ENCODE measurements at regions not wholly inside any gene's neighbourhood (a gene's known extent, or its start where the extent isn't known, plus 50 kb on each side); places are given as distances from the start of the nearest gene placed in this dataset.

DNA sequence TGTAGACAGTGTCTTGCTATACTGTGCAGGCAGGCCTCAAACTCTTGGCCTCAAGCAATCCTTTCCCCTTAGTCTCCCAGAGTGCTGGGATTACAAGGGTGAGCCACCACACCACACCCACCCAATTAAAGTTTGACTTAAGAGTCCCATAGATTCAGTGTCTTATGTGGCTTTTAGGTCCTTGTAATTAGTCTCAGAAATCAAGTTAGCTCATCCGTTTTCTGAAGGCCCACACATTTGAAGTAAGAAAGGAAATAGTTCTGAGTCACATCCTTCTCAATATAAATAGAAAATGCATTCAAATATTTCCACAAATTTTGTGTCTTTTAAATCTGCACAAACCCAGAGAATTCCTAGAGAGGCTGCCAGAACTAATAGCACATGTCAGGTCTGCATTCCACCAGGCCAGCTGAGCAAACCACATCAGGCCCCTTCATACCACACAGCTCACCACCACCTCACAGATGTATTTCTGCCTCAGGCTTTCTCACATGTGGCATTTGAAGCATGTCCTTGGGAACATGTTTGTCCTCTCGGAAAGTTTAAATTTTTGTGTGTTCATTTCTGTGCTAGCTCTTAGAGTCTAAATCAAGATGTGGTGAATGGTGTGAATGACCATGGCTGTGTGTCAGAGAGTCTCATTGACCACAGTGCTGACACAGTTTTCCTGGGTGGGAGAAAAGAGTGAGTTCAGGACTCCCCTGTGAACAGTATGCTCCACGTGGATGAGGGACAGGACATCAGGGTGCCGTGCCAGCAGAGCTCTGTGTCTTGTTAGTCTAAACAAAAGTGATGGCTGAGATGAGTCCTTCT is 148.4 kb upstream of the USP9Y start:
- ATAC-seq: no peak
- no peak for DNase-seq (ENCODE audit: low spot score)

DNA sequence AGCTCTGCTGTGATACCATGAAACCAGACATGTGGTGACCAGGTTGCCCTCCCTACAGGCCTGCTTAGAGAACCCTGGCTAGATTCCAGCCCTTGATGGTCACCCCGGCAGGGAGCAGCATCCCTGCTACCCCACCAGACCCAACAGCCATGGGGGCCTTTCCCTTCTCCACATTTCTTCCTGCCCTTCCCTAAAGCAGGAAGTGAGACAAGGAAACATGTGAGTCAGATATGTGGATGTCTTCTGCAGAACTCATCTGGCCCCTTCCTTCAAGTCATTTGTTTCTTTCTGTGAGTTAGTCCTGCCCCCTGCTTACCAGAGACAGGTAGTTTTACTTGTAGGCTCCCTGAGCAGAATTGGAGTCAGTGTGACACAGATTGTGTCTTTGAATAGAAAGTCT is 147.1 kb upstream of the USP9Y start:
- no peak for ATAC-seq
- DNase-seq (ENCODE audit: low spot score): no peak

DNA sequence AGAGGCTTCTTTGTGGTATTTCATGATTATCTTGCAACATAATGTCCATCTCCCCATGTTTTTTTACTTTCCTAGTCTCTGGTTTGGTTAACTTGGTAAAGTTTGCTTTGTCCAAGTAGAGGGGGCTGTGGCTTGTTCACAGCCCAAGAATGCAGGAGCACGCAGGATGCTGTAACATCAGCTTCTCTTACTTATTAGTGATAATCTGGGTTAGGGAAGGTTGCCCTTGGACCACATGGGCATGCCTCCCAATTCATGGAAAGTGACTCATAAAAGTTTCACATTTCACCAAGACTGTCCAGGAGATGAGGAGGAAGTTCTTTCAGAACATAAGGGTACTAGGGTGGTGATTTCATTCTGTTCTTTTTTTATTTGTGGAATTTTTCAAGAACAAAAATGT is 146.0 kb upstream of the USP9Y start:
- no peak for ATAC-seq
- no peak for DNase-seq (ENCODE audit: low spot score)

DNA sequence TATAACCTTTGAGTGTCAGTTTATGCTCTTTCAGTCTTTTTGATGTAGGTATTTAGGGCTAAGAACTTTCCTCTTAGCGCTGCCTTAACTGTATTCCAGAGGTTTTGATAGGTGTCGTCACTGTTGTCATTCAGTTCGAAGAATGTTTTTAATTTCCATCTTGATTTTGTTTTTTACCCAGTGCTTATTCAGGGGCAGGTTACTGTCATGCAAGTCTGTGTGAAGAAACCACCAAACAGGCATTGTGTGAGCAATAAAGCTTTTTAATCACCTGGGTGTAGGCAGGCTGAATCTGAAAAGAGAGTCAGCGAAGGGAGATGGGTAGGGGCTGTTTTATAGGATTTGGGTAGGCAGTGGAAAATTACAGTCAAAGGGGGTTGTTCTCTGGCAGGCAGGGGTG is 142.0 kb upstream of the USP9Y start:
- DNase-seq (ENCODE audit: low spot score) (no peak), ATAC-seq (no peak)

DNA sequence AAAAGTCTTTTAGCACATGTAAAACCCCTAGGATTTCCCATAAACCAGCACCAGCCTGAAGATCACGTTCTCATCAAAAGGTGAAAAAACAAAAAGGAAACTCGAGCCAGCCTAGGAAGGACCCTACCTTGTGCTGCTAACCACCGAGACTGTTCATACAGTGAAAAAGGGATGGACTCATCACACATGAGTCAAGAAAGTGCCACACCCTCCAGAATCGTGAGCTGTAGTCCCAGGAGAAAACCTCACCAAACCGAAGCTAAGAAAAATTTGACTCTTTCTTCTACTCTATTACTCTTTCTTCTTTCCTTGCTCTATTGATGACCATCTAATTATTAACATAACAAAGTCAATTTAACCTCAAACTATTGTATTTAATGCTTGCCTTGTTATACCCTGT is 124.8 kb upstream of the USP9Y start:
- ATAC-seq: no peak
- DNase-seq (ENCODE audit: low spot score): no peak

DNA sequence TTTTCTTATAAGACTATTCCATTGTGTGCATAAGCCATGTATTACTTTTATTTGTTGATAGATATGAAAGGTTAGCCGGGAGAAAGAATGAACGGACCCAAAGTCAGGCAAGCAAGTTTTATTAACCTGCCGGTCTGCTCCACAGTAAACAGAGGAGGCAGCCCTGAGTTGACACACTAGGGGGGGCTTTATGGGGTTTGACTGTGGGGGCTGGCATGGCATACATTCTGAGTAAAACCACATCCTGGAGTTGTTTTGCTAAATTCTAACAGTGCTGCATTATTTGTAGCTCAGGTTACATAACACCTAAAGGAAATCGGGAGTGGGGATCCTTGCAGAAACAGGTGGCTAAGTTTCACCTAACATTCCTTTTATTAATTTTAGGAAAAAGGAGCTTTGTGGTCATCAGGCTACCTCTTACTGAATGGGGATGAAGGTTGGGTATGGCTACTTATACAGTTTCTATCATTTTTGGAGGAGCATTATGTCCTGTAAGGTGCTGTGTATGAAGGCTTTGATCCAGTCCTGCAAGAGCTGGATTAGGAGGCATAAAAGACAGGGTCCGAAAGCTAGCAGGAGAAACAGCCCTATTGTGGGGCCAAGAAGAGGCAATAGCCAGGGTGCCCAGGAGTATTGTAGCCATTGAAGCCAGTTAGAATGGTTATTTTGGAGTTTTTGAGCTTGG is 107.4 kb upstream of the USP9Y start:
- ATAC-seq (no peak), DNase-seq (ENCODE audit: low spot score) (no peak)

DNA sequence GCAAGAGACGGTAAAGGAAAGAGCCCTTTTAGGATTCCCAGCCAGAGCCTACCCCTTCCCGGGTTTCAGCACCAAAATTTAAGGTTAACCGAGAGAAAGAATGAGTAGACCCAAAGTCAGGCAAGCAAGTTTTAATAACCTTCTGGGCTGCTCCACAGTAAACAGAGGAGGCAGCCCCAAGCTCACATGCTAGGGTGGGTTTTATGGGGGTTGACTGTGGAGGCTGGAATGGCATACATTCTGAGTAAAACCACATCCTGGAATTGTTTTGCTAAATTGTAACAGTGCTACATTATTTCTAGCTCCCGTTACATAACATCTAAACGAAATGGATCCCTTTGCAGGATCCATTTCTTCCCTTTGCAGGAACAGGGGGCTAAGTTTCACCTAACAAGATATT is 102.2 kb upstream of the USP9Y start:
- no peak for DNase-seq (ENCODE audit: low spot score)
- no peak for ATAC-seq

DNA sequence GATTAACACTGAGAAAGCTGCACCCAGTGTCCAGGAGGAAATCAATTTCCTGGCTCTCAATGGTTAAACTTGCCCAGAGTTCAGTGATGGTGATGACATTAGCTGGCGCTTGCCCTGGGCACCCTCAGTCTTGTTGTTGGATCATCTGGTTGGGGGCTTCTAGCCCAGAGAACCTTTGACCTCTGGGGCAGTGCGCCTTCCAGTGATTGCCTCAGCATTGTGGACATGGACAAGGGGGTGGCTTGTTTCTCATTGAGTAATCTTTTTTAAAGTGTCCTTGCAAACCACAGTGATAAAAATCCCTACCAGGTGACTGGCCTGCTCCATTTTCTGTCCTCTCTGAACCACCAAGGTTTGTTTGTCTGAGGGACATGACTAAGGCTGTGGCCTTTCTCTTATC is 95.6 kb upstream of the USP9Y start:
- ATAC-seq: no peak
- peak; percentile 46 for DNase-seq (ENCODE audit: low spot score)

DNA sequence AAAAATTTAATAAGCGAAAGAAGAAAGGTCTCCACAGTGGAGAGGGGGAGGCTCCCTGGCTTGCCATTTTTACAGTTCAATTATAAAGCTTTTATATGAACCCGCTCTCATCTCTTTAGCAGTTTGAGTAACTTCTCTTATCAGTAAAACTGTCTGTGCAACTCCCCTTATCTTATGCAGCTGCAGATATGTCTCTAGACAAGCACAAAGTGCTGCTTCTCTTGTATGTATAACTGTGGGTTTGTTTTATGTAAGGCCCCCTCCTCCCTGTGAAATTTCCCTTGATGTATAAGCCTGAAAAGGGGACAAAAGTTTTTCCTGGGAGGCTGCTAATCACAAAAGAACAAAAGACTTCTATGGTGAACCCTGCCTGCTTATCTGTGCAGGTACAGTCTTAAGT is 90.2 kb upstream of the USP9Y start:
- ATAC-seq (no peak), DNase-seq (ENCODE audit: low spot score) (no peak)

DNA sequence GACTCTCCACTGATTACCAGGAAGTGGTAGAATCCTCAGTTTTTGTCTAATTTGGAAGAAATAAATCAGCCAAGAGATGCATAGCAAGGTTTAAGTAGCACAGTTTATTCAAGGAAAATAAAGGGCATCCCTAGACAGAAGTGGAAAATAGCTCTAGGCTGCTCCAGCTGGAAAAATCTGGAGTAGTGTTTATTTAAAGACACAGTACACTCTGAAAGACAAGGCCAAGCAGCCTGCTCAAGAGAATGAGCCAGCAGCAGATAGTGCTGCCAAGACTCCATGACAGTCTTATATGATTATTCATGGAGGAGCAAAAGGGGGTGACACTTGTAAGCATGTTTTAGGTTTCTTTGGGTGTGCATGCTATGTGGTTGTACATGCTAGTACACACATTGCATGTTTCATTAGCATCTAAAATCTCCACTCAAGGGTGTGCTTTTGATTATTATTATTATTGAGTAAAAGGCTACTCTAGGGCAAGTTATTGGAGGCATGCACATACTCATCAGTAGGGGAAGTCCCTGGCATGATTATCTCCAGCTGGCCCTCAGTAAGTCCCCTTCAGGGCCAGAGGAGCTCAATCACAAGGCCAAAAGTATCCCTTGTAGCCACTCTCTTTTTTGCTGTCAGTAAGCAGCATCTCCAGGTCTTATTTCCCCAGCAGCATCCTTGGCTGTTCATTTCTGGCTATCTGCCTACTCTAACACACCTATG is 85.1 kb upstream of the USP9Y start:
- ATAC-seq (no peak), DNase-seq (ENCODE audit: low spot score) (no peak)

DNA sequence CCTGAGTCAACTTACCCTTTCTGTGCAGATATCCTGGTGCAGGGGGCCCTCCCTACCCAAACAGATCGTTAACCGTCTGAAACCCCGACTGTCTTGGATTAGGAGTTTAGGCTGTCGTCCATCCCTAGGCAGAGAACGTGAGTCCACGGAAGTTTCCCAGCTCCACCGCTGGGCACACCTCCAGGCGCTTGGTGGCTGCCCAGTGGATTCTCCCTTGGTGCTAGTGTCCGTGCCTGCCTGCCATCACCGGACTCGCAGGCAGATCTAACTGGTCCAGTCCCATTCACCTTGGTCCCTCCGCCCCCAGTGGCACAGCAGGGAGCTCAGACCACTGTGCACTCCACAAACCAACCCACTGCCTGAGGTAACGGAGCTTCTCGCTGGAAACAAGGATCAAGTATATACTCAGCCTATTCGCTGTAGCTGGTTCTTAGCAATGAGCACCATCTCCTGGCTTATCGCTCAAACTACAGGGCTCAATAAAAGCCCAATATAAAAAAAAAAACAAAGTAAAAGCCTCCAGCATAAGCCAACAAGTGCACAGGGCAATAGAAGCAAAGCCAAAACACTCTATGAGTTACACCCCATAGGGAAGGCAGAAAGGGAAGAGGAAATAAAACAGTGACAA is 79.5 kb upstream of the USP9Y start:
- DNase-seq (ENCODE audit: low spot score) (peak; percentile 47), ATAC-seq (peak; percentile 93)

DNA sequence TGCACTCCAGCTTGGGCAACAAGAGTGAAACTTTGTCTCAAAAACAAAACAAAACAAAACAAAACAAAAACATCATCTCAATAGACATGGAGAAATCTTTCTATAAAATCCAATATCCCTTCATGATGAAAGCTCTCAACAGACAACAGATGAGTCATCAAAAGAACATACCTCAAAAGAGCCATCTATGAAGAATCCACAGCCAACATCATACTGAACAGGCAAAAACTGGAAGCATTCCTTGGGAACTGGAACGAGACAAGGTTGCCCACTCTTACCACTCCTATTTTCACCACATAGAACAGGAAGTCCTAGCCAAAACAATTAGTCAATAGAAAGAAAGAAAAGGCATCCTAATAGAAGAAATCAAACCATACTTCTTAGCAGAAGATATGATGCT is 77.8 kb upstream of the USP9Y start:
- no peak for DNase-seq (ENCODE audit: low spot score)
- no peak for ATAC-seq

DNA sequence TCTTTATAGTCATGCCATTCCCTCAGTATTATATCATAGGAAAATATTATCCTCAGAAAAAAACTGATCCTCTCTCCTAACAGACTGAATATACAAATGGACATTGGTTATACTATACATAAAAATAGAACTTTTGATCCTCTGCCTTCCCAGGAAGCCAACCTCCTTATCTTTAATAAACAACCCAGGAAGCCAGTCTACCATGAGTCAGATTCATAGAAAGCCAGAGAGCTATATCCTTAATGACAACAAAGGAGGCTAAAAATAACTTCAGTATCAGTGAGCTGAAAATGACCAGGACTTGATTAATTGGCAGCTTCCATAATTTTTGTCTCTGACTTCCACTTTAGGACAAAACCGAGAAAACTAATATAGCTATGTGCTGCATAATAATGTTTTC is 58.0 kb upstream of the USP9Y start:
- DNase-seq (ENCODE audit: low spot score) (no peak), ATAC-seq (no peak)

DNA sequence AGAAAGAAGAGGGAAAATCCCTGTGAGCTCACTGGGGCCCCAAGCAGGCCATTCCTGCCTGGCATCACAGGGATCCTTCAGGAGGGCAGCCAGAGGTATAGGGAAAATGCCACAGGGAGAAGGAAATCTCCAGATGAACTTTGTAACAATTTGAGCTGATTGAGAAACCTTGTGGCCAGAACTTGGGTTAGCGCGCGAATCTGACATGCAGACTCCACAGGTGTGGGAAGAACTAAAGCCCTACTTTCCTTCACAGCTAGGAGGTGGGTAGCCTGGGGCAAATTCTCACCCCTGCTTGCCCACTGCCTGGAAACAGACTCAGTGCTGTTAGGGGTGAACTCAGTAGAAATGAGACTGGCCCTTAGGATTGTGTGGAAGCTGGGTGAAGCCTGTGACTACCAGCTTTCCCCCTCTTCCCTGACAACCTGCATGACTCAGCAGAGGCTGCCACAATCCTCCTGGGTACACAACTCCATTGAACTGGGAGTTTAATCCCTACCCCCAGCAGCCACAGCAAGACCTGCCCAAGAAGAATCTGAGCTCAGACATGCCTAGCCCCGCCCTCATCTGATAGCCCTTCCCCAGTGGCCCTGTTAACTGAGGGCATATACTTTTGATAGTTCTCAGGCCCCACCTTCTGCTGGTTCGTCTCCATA is 57.2 kb upstream of the USP9Y start:
- ATAC-seq (no peak), DNase-seq (ENCODE audit: low spot score) (no peak)

DNA sequence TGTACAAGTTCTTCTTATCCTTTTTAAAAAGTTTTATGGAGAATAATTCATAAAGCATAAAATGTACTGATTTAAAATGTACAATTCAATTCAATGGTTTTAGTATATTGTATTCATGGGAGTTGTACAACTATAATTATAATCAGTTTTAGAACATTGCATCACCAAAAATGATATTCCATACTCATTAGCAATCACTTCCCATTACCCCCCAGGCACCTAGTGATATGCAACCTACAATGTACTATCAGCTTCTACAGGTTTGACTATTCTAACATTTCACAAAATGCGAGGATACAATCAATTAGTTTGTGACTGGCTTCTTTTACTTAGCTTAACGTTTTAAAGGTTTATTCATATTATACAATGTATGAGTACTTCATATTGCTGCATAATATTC is 49.9 kb upstream of the USP9Y start:
- DNase-seq (ENCODE audit: low spot score) (no peak), ATAC-seq (no peak)
